ENCODE measurements at regions not wholly inside any gene's neighbourhood (a gene's known extent, or its start where the extent isn't known, plus 50 kb on each side); places are given as distances from the start of the nearest gene placed in this dataset.
"Not testable (repeated sequence)": the region's sequence is repeated elsewhere in the genome, so short reads cannot be mapped to it uniquely, and the experiment has no call there.

GRCh38 chr6:102761872-102762271, 1368.4 kb downstream of the GRIK2 start:
- H3K9me3 ChIP-seq, result peaks cover 0 to 3% of the 10 kb centered on the region in 2 donors
- intact Hi-C loops (cut with DNase I; ENCODE audit: low total_unique reads), result no loop called here
- no peaks in the 10 kb centered on the region for H3K36me3 ChIP-seq
- TF ChIP-seq POLR2AphosphoS5 (IDR thresholded peaks at IDR 0.05), result no peak
- TF ChIP-seq CTCF (IDR thresholded peaks at IDR 0.05), result no peak
- no peak for TF ChIP-seq EP300 (IDR thresholded peaks at IDR 0.05; ENCODE audit: low read depth)
- no peak for TF ChIP-seq POLR2A (IDR thresholded peaks at IDR 0.05)
- H3K27me3 ChIP-seq, result no peaks in the 10 kb centered on the region
- no peak overlapping the region for H3K27ac ChIP-seq
- DNase-seq, result no peak
- H3K4me3 ChIP-seq, result no peak overlapping the region
- in situ Hi-C loops (cut with MboI; ENCODE audit: low pct_ligation_motif_present in 1 of 4, low pct_unique_long_range_greater_than_20kb in 1 of 4, low sequenced_read_pairs in 3 of 4), result no loop called here
- 74 to 77% methylated on average over 4 of the region's 4 CpGs for WGBS, 2 donors (ENCODE audit: low coverage in 1 of 2)
- H3K4me1 ChIP-seq, result no peaks in the 10 kb centered on the region

GRCh38 chr6:102759415-102759814, 1365.9 kb downstream of the GRIK2 start:
- no peak overlapping the region for H3K27ac ChIP-seq
- no peaks in the 10 kb centered on the region for H3K36me3 ChIP-seq
- H3K9me3 ChIP-seq, result peaks cover 0 to 3% of the 10 kb centered on the region in 2 donors
- no peaks in the 10 kb centered on the region for H3K27me3 ChIP-seq
- 91 to 94% methylated on average over 2 of the region's 2 CpGs for WGBS, 2 donors (ENCODE audit: low coverage in 1 of 2)
- intact Hi-C loops (cut with DNase I; ENCODE audit: low total_unique reads) (no loop called here), in situ Hi-C loops (cut with MboI; ENCODE audit: low pct_ligation_motif_present in 1 of 4, low pct_unique_long_range_greater_than_20kb in 1 of 4, low sequenced_read_pairs in 3 of 4) (no loop called here)
- H3K4me1 ChIP-seq, result no peaks in the 10 kb centered on the region
- H3K4me3 ChIP-seq, result no peak overlapping the region
- no peak for DNase-seq
- no peak for TF ChIP-seq CTCF (IDR thresholded peaks at IDR 0.05)
- TF ChIP-seq EP300 (IDR thresholded peaks at IDR 0.05; ENCODE audit: low read depth), result no peak
- no peak for TF ChIP-seq POLR2AphosphoS5 (IDR thresholded peaks at IDR 0.05)
- no peak for TF ChIP-seq POLR2A (IDR thresholded peaks at IDR 0.05)

GRCh38 chr6:102758536-102758935, 1365.0 kb downstream of the GRIK2 start:
- H3K27me3 ChIP-seq; DNase-seq; H3K4me3 ChIP-seq; intact Hi-C loops (cut with DNase I; ENCODE audit: low total_unique reads); H3K9me3 ChIP-seq; H3K4me1 ChIP-seq; H3K36me3 ChIP-seq; in situ Hi-C loops (cut with MboI; ENCODE audit: low pct_ligation_motif_present in 1 of 4, low pct_unique_long_range_greater_than_20kb in 1 of 4, low sequenced_read_pairs in 3 of 4); H3K27ac ChIP-seq: not testable (repeated sequence)
- 91 to 97% methylated on average over 7 to 19 of the region's 19 CpGs for WGBS, 2 donors (ENCODE audit: low coverage in 1 of 2)

- DNase-seq, result no peak
- H3K36me3 ChIP-seq, result no peaks in the 10 kb centered on the region
- H3K27me3 ChIP-seq, result no peaks in the 10 kb centered on the region
- no peaks in the 10 kb centered on the region for H3K9me3 ChIP-seq
- in situ Hi-C loops (cut with MboI; ENCODE audit: low pct_ligation_motif_present in 1 of 4, low pct_unique_long_range_greater_than_20kb in 1 of 4, low sequenced_read_pairs in 3 of 4) (no loop called here), intact Hi-C loops (cut with DNase I; ENCODE audit: low total_unique reads) (no loop called here)
- H3K4me3 ChIP-seq, result no peak overlapping the region
- TF ChIP-seq CTCF (IDR thresholded peaks at IDR 0.05), result no peak
- no peak for TF ChIP-seq POLR2AphosphoS5 (IDR thresholded peaks at IDR 0.05)
- TF ChIP-seq POLR2A (IDR thresholded peaks at IDR 0.05), result no peak
- no peak for TF ChIP-seq EP300 (IDR thresholded peaks at IDR 0.05; ENCODE audit: low read depth)
- no peak overlapping the region for H3K27ac ChIP-seq
- 58 to 67% methylated on average over 2 of the region's 2 CpGs for WGBS, 2 donors (ENCODE audit: low coverage in 1 of 2)
- H3K4me1 ChIP-seq, result no peaks in the 10 kb centered on the region
These were observed 1355.9 kb downstream of the GRIK2 start for GRCh38 chr6:102749210-102749971.

GRCh38 chr6:102746941-102747340, 1353.4 kb downstream of the GRIK2 start:
- in situ Hi-C loops (cut with MboI; ENCODE audit: low pct_ligation_motif_present in 1 of 4, low pct_unique_long_range_greater_than_20kb in 1 of 4, low sequenced_read_pairs in 3 of 4), result no loop called here
- no peak for DNase-seq
- Histone ChIP-seq H3K9me3 (no peaks in the 10 kb centered on the region), H3K4me1 (no peaks in the 10 kb centered on the region), H3K27me3 (no peaks in the 10 kb centered on the region), H3K27ac (no peak overlapping the region), H3K36me3 (no peaks in the 10 kb centered on the region), H3K4me3 (no peak overlapping the region)
- intact Hi-C loops (cut with DNase I; ENCODE audit: low total_unique reads), result no loop called here
- 67 to 80% methylated on average over 1 to 5 of the region's 5 CpGs for WGBS, 2 donors (ENCODE audit: low coverage in 1 of 2)
- TF ChIP-seq POLR2A (IDR thresholded peaks at IDR 0.05) (no peak), EP300 (IDR thresholded peaks at IDR 0.05; ENCODE audit: low read depth) (no peak), POLR2AphosphoS5 (IDR thresholded peaks at IDR 0.05) (no peak), CTCF (IDR thresholded peaks at IDR 0.05) (no peak)
